D721Med (cell line): ENCODE measurements at regions not wholly inside any gene's neighbourhood (a gene's known extent, or its start where the extent isn't known, plus 50 kb on each side); places are given as distances from the start of the nearest gene placed in this dataset.

Experiments used
- DNase-seq: peaks from one replicate; pipeline ENCODE4 v3.0.0; 2011; ENCODE audit warnings: low spot score; ENCODE audit not compliant: insufficient read length
- FAIRE-seq: peaks from 2 replicates; lab custom pipeline; 2011; peaks lifted over from hg19 to GRCh38; lab: Jason Lieb, UNC
- CTCF ChIP-seq: IDR thresholded peaks from 2 replicates; pipeline ENCODE4 v1.5.1; 2012; ENCODE audit warnings: mild to moderate bottlenecking, control low read depth; ENCODE audit not compliant: insufficient read depth; ENCODE audit errors: missing control alignments

- no peak for DNase-seq
- FAIRE-seq = no peak
- TF ChIP-seq CTCF = no peak
Observed at GRCh38 chr4:123495530-123495929, 98.9 kb downstream of the SPRY1 start.

- DNase-seq (no peak), FAIRE-seq (no peak)
- TF ChIP-seq CTCF = no peak
Observed at GRCh38 chr4:123496421-123496820, 99.8 kb downstream of the SPRY1 start.

GRCh38 chr4:123497340-123497739 is 100.7 kb downstream of the SPRY1 start:
- no peak for DNase-seq
- no peak for TF ChIP-seq CTCF
- FAIRE-seq = no peak

- TF ChIP-seq CTCF = no peak
- DNase-seq (no peak), FAIRE-seq (no peak)
Observed at GRCh38 chr4:123501733-123502132, 105.1 kb downstream of the SPRY1 start.

GRCh38 chr4:123503698-123504363 is 107.2 kb downstream of the SPRY1 start:
- FAIRE-seq = no peak
- DNase-seq = no peak
- no peak for TF ChIP-seq CTCF

- FAIRE-seq = no peak
- TF ChIP-seq CTCF = no peak
- DNase-seq = no peak
Observed at GRCh38 chr4:123505095-123506010, 108.8 kb downstream of the SPRY1 start.
